Astrocyte (in vitro differentiated cells and primary cell): ENCODE measurements at regions not wholly inside any gene's neighbourhood (a gene's known extent, or its start where the extent isn't known, plus 50 kb on each side); places are given as distances from the start of the nearest gene placed in this dataset.

ENCODE experiments used
- DNase-seq: peaks from one replicate; pipeline ENCODE4 v3.0.0-alpha.2; 2010; ENCODE audit warnings: low read depth
- FAIRE-seq: peaks from 2 replicates; lab custom pipeline; 2011; peaks lifted over from hg19 to GRCh38; lab: Jason Lieb, UNC
- H2AFZ ChIP-seq: 2 replicates; pipeline ENCODE4 v1.6.0; 2012; ENCODE audit warnings: low read depth, low read length, inconsistent platforms
- H3K27ac ChIP-seq: 2 replicates; pipeline ENCODE4 v1.5.1; 2011; ENCODE audit warnings: low read depth, low read length, inconsistent platforms
- H3K27me3 ChIP-seq: 2 replicates; pipeline ENCODE4 v1.6.0; 2011; ENCODE audit warnings: low read length, inconsistent platforms; ENCODE audit not compliant: insufficient read depth
- H3K36me3 ChIP-seq: 2 replicates; pipeline ENCODE4 v1.5.1; 2011; ENCODE audit warnings: low read length, inconsistent platforms; ENCODE audit not compliant: insufficient read depth
- H3K4me1 ChIP-seq: 2 replicates; pipeline ENCODE4 v1.5.1; 2011; ENCODE audit warnings: low read length, inconsistent platforms; ENCODE audit not compliant: insufficient read depth
- H3K4me2 ChIP-seq: 2 replicates; pipeline ENCODE4 v1.6.0; 2012; ENCODE audit warnings: low read length, inconsistent platforms
- H3K4me3 ChIP-seq: 2 replicates; pipeline ENCODE4 v1.5.1; 2011; ENCODE audit warnings: low read depth, mild to moderate bottlenecking, low read length, inconsistent platforms; ENCODE audit not compliant: insufficient read depth
- H3K79me2 ChIP-seq: 2 replicates; pipeline ENCODE4 v1.6.0; 2012; ENCODE audit warnings: mild to moderate bottlenecking, low read length, inconsistent platforms; ENCODE audit not compliant: insufficient read depth
- H3K9ac ChIP-seq: 2 replicates; pipeline ENCODE4 v1.6.0; 2012; ENCODE audit warnings: mild to moderate bottlenecking, low read length, inconsistent platforms
- H3K9me3 ChIP-seq: 2 replicates; pipeline ENCODE4 v1.5.1; 2012; ENCODE audit warnings: low read depth, mild to moderate bottlenecking, low read length, inconsistent platforms; ENCODE audit not compliant: insufficient read depth
- H4K20me1 ChIP-seq: 2 replicates; pipeline ENCODE4 v1.6.0; 2012; ENCODE audit warnings: low read length, inconsistent platforms; ENCODE audit not compliant: insufficient read depth
- H3K27ac Mint-ChIP-seq: one replicate; pipeline ENCODE4 v1.8.0; 2021; ENCODE audit warnings: mild to moderate bottlenecking, mixed read lengths; ENCODE audit not compliant: unreplicated experiment
- H3K27me3 Mint-ChIP-seq: one replicate; pipeline ENCODE4 v1.8.0; 2021; ENCODE audit warnings: low read depth, mixed read lengths; ENCODE audit not compliant: unreplicated experiment
- H3K36me3 Mint-ChIP-seq: one replicate; pipeline ENCODE4 v1.8.0; 2021; ENCODE audit warnings: low read depth, mixed read lengths; ENCODE audit not compliant: unreplicated experiment
- H3K4me1 Mint-ChIP-seq: one replicate; pipeline ENCODE4 v1.8.0; 2021; ENCODE audit warnings: low read depth, mixed read lengths; ENCODE audit not compliant: unreplicated experiment
- H3K4me3 Mint-ChIP-seq: one replicate; pipeline ENCODE4 v1.8.0; 2021; ENCODE audit warnings: mild to moderate bottlenecking, moderate library complexity, mixed read lengths; ENCODE audit not compliant: unreplicated experiment
- H3K9me3 Mint-ChIP-seq: one replicate; pipeline ENCODE4 v1.8.0; 2021; ENCODE audit warnings: mild to moderate bottlenecking, mixed read lengths; ENCODE audit not compliant: unreplicated experiment
- EZH2 ChIP-seq: IDR thresholded peaks from 2 replicates; pipeline ENCODE4 v1.6.1; 2012; ENCODE audit warnings: mild to moderate bottlenecking, low read length, inconsistent platforms; ENCODE audit not compliant: insufficient read depth
- TF ChIP-seq, protein P1 (sequence below): IDR thresholded peaks from 2 replicates; pipeline ENCODE4 v1.5.1; 2011; ENCODE audit warnings: low read depth, mild to moderate bottlenecking, inconsistent platforms, low read length, moderate library complexity; ENCODE audit not compliant: insufficient read depth

DNA sequence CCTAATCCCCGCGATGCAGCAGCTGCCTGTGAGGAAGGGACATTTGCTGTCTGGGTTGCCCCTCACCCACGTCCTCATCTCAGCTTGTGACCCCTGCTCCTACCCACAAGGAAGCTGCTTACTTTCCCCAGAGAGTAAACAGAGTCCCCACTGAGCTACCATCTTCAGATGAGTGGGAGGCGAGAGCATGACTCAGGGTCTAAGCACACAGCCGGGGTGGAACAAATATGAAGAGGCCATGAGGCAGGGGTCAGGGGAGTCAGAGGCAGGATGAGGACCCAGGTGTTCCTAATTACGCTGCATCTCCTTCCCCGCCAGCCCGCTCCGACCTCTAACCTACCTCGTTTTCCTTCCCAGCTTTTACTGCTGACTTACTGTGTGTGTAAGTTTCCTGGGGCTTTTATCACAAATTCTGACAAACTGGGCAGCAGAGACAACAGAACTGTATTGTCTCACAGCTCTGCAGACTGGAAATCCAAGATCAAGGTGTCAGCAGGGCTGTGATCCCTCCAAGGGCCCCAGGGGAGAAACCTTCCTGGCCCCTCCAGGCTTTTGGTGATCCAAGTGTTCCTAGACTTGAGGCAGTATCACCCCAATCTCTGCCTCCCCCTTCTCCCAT is 94.0 kb upstream of the DNAH5 start:
- Histone ChIP-seq H3K9me3 (no peaks in the 10 kb centered on the region), H3K9ac (peak overlapping the region; percentile 86), H3K79me2 (no peaks in the 10 kb centered on the region), H3K27ac (peak overlapping the region; percentile 97), H4K20me1 (no peaks in the 10 kb centered on the region), H3K36me3 (no peaks in the 10 kb centered on the region), H3K4me2 (peak overlapping the region; percentile 66), H3K27me3 (no peaks in the 10 kb centered on the region), H3K4me1 (peaks cover 58% of the 10 kb centered on the region), H3K4me3 (no peak overlapping the region), H2AFZ (no peak overlapping the region)
- FAIRE-seq (no peak), DNase-seq (peak; percentile 89)
- TF ChIP-seq EZH2 = no peak
- TF ChIP-seq, protein P1, sequence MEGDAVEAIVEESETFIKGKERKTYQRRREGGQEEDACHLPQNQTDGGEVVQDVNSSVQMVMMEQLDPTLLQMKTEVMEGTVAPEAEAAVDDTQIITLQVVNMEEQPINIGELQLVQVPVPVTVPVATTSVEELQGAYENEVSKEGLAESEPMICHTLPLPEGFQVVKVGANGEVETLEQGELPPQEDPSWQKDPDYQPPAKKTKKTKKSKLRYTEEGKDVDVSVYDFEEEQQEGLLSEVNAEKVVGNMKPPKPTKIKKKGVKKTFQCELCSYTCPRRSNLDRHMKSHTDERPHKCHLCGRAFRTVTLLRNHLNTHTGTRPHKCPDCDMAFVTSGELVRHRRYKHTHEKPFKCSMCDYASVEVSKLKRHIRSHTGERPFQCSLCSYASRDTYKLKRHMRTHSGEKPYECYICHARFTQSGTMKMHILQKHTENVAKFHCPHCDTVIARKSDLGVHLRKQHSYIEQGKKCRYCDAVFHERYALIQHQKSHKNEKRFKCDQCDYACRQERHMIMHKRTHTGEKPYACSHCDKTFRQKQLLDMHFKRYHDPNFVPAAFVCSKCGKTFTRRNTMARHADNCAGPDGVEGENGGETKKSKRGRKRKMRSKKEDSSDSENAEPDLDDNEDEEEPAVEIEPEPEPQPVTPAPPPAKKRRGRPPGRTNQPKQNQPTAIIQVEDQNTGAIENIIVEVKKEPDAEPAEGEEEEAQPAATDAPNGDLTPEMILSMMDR = no peak
- peaks cover 69% of the 10 kb centered on the region for H3K4me1 Mint-ChIP-seq
- peak overlapping the region; percentile 40 for H3K4me3 Mint-ChIP-seq
- peaks cover 3% of the 10 kb centered on the region for H3K9me3 Mint-ChIP-seq
- no peaks in the 10 kb centered on the region for H3K36me3 Mint-ChIP-seq
- H3K27me3 Mint-ChIP-seq = no peaks in the 10 kb centered on the region
- peak overlapping the region; percentile 98 for H3K27ac Mint-ChIP-seq

DNA sequence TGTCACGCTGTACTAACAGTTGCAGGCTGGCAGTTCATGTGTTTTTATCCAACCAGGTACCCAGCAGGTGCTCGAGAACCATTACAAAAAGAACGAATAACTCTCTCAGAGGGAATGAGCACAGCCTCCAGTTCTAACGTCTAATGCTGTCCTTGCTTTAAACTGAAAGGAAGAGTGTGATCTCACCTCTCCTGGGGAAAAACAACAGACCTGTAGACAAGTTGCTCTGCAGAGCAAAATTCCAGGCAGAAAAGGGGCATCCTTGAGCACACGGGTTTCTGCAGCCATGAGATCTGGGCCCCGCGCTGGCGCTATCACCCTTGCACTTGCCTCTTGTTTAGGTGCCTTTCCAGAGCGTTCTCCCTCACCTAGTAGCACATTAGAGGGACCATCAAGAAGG is 92.5 kb upstream of the DNAH5 start:
- TF ChIP-seq, protein P1 = no peak
- TF ChIP-seq EZH2 = no peak
- Mint-ChIP-seq H3K9me3 (no peaks in the 10 kb centered on the region), H3K4me1 (peaks cover 73% of the 10 kb centered on the region), H3K27ac (peak overlapping the region; percentile 98), H3K4me3 (peak overlapping the region; percentile 55), H3K36me3 (no peaks in the 10 kb centered on the region), H3K27me3 (no peaks in the 10 kb centered on the region)
- Histone ChIP-seq H3K9me3 (no peaks in the 10 kb centered on the region), H3K27ac (peak overlapping the region; percentile 97), H3K79me2 (no peaks in the 10 kb centered on the region), H2AFZ (no peak overlapping the region), H3K36me3 (no peaks in the 10 kb centered on the region), H3K4me3 (peak overlapping the region; percentile 11), H3K27me3 (no peaks in the 10 kb centered on the region), H3K4me2 (peak overlapping the region; percentile 80), H3K9ac (peak overlapping the region; percentile 86), H4K20me1 (no peaks in the 10 kb centered on the region), H3K4me1 (peaks cover 63% of the 10 kb centered on the region)
- FAIRE-seq (no peak), DNase-seq (peak; percentile 45)

DNA sequence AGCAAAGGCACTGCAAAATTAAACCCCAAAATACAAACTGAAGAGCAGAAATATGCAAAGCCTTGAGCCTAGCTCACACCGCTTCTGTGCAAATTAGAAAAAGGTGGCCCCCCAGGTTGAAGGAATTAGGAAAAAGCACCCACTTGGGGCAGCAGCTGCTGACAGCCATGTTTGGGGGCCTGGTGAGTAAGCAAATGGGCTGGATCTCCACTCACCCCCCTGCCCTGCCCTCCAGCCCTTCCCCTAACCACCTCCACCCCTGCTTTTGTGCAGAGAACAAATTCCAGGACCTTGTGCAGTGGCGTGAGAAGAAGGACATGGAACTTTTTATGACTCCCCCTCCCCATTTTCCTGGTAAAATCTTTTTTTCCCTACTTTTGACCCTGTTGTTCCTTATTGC is 92.0 kb upstream of the DNAH5 start:
- Histone ChIP-seq H3K27ac (peak overlapping the region; percentile 97), H3K4me3 (peak overlapping the region; percentile 11), H3K27me3 (no peaks in the 10 kb centered on the region), H3K9ac (peak overlapping the region; percentile 86), H2AFZ (no peak overlapping the region), H3K4me1 (peaks cover 63% of the 10 kb centered on the region), H3K36me3 (no peaks in the 10 kb centered on the region), H4K20me1 (no peaks in the 10 kb centered on the region), H3K9me3 (no peaks in the 10 kb centered on the region), H3K79me2 (no peaks in the 10 kb centered on the region), H3K4me2 (peak overlapping the region; percentile 80)
- Mint-ChIP-seq H3K4me3 (peak overlapping the region; percentile 54), H3K27ac (peak overlapping the region; percentile 98), H3K4me1 (peaks cover 73% of the 10 kb centered on the region), H3K36me3 (no peaks in the 10 kb centered on the region), H3K9me3 (no peaks in the 10 kb centered on the region), H3K27me3 (no peaks in the 10 kb centered on the region)
- no peak for TF ChIP-seq EZH2
- TF ChIP-seq, protein P1 = no peak
- DNase-seq (peak; percentile 63), FAIRE-seq (no peak)
